Fibroblast of lung (primary cell): ENCODE measurements at regions not wholly inside any gene's neighbourhood (a gene's known extent, or its start where the extent isn't known, plus 50 kb on each side); places are given as distances from the start of the nearest gene placed in this dataset.

Experiments
- DNase-seq, 2 donors: peaks; one replicate each; pipeline versions ENCODE4 v3.0.0 to v3.0.0-alpha.2; 2010; ENCODE audit warnings: low read depth in 2 of 2
- H2AFZ ChIP-seq: 2 replicates; pipeline ENCODE4 v1.5.1; 2012; ENCODE audit warnings: low read length, control low read depth, inconsistent platforms
- H3K27ac ChIP-seq: 2 replicates; pipeline ENCODE4 v1.5.1; 2011; ENCODE audit warnings: low read length, control low read depth; ENCODE audit not compliant: insufficient read depth
- H3K27me3 ChIP-seq: 2 replicates; pipeline ENCODE4 v1.5.1; 2011; ENCODE audit warnings: mild to moderate bottlenecking, low read length; ENCODE audit not compliant: control insufficient read depth, insufficient read depth
- H3K36me3 ChIP-seq: 2 replicates; pipeline ENCODE4 v1.5.1; 2011; ENCODE audit warnings: low read length; ENCODE audit not compliant: control insufficient read depth, insufficient read depth
- H3K4me1 ChIP-seq: 2 replicates; pipeline ENCODE4 v1.5.1; 2011; ENCODE audit warnings: low read length; ENCODE audit not compliant: control insufficient read depth, insufficient read depth; ENCODE audit errors: extremely low read depth
- H3K4me2 ChIP-seq: 2 replicates; pipeline ENCODE4 v1.5.1; 2011; ENCODE audit warnings: low read length, control low read depth; ENCODE audit not compliant: insufficient read depth; ENCODE audit errors: extremely low read depth
- H3K4me3 ChIP-seq, 4 experiments: fragments of 200-600 bp in 1 of 4; sonication (generic) in 1 of 4; replicated peaks in 1 of 4; 2 replicates each; pipeline ENCODE4 v1.5.1; 2011 to 2016; ENCODE audit warnings: low read length in 4 of 4, low read depth in 3 of 4, mild to moderate bottlenecking in 3 of 4, control low read depth in 2 of 4, inconsistent platforms in 1 of 4, mixed read lengths in 1 of 4; ENCODE audit not compliant: insufficient read depth in 1 of 4; ENCODE audit errors: control extremely low read depth in 1 of 4
- H3K79me2 ChIP-seq: 2 replicates; pipeline ENCODE4 v1.5.1; 2012; ENCODE audit warnings: mild to moderate bottlenecking, low read length, inconsistent platforms; ENCODE audit not compliant: control insufficient read depth, insufficient read depth
- H3K9ac ChIP-seq: 2 replicates; pipeline ENCODE4 v1.5.1; 2011; ENCODE audit warnings: mild to moderate bottlenecking, low read length, control low read depth; ENCODE audit not compliant: insufficient read depth
- H3K9me3 ChIP-seq: 2 replicates; pipeline ENCODE4 v1.5.1; 2012; ENCODE audit warnings: low read depth, low read length; ENCODE audit not compliant: control insufficient read depth, insufficient read depth
- H4K20me1 ChIP-seq: 2 replicates; pipeline ENCODE4 v1.5.1; 2011; ENCODE audit warnings: low read length; ENCODE audit not compliant: control insufficient read depth, insufficient read depth; ENCODE audit errors: extremely low read depth
- EZH2 ChIP-seq: IDR thresholded peaks from 2 replicates; pipeline ENCODE4 v1.5.1; 2012; ENCODE audit warnings: low read length, control low read depth, mild to moderate bottlenecking; ENCODE audit errors: missing control alignments
- TF ChIP-seq, protein P1 (sequence below), 2 donors: IDR thresholded peaks in 1 of 2; conservative IDR thresholded peaks in 1 of 2; 1 replicate in 1 of 2; 2 replicates in 1 of 2; pipeline ENCODE4 v1.5.1; 2011 to 2012; ENCODE audit warnings: low read length in 2 of 2, control low read depth in 1 of 2, inconsistent platforms in 1 of 2, low read depth in 1 of 2, mild to moderate bottlenecking in 1 of 2

DNA sequence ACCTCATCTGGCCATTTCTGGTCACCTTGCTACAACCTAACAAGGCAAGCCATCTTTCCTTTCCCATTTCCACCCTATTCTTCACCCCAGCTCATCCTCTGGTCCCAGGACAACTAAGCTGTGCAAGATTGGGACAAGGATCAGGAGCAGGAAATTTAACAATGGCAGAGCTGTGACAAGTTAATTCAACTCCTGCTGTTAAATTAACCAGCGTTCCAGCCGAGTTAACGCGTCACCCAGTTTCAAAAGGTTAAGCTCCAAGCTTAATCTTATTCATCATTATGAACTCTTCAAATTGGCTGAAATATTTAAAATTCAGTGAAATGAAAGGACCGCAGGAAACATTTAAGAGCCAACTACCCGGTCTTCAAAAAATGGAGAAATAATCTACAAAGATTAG, 231.9 kb downstream of the GRB14 start:
- no peaks in the 10 kb centered on the region for H3K27me3 ChIP-seq
- no peak overlapping the region for H3K27ac ChIP-seq
- no peak overlapping the region for H3K4me2 ChIP-seq
- DNase-seq, result no peak
- no peaks in the 10 kb centered on the region for H3K4me1 ChIP-seq
- H3K4me3 ChIP-seq, result no peak overlapping the region
- H4K20me1 ChIP-seq, result no peaks in the 10 kb centered on the region
- no peaks in the 10 kb centered on the region for H3K79me2 ChIP-seq
- no peaks in the 10 kb centered on the region for H3K36me3 ChIP-seq
- no peak overlapping the region for H3K9ac ChIP-seq
- no peaks in the 10 kb centered on the region for H3K9me3 ChIP-seq
- H2AFZ ChIP-seq, result no peak overlapping the region
- TF ChIP-seq, protein P1, sequence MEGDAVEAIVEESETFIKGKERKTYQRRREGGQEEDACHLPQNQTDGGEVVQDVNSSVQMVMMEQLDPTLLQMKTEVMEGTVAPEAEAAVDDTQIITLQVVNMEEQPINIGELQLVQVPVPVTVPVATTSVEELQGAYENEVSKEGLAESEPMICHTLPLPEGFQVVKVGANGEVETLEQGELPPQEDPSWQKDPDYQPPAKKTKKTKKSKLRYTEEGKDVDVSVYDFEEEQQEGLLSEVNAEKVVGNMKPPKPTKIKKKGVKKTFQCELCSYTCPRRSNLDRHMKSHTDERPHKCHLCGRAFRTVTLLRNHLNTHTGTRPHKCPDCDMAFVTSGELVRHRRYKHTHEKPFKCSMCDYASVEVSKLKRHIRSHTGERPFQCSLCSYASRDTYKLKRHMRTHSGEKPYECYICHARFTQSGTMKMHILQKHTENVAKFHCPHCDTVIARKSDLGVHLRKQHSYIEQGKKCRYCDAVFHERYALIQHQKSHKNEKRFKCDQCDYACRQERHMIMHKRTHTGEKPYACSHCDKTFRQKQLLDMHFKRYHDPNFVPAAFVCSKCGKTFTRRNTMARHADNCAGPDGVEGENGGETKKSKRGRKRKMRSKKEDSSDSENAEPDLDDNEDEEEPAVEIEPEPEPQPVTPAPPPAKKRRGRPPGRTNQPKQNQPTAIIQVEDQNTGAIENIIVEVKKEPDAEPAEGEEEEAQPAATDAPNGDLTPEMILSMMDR (conservative IDR thresholded peaks at IDR 0.05 in 1 of 2, IDR thresholded peaks at IDR 0.05 in 1 of 2; ENCODE audit: low read depth in 1 of 2, low read length in 2 of 2), result no peak
- no peak for TF ChIP-seq EZH2

DNA sequence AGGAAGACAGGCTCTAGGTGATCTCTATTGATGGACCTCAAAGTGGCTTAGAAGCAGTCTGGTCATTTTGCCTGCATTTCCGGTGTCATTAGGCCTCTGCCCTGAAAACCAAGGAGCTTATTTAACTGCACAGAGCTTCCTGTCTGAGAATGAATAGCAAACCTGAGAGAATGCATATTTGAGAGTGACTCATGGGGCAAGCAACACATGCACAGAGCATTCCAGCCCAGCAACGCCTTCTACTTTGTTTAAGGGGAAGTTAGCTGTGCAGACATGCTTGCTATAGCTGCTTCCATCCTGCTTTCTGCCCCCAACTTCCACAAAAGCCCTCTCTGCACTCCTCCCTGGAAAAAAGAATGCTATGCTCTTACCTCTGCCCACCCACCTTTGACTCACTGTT, 232.8 kb downstream of the GRB14 start:
- H3K27me3 ChIP-seq, result no peaks in the 10 kb centered on the region
- no peak overlapping the region for H3K4me2 ChIP-seq
- no peaks in the 10 kb centered on the region for H4K20me1 ChIP-seq
- TF ChIP-seq EZH2, result no peak
- TF ChIP-seq, protein P1 (conservative IDR thresholded peaks at IDR 0.05 in 1 of 2, IDR thresholded peaks at IDR 0.05 in 1 of 2; ENCODE audit: low read depth in 1 of 2, low read length in 2 of 2), result no peak
- H3K27ac ChIP-seq, result no peak overlapping the region
- no peak overlapping the region for H3K9ac ChIP-seq
- H3K9me3 ChIP-seq, result no peaks in the 10 kb centered on the region
- no peak overlapping the region for H2AFZ ChIP-seq
- peak; percentile 22 to 96 for DNase-seq
- no peaks in the 10 kb centered on the region for H3K36me3 ChIP-seq
- H3K4me1 ChIP-seq, result no peaks in the 10 kb centered on the region
- no peak overlapping the region for H3K4me3 ChIP-seq
- H3K79me2 ChIP-seq, result no peaks in the 10 kb centered on the region

DNA sequence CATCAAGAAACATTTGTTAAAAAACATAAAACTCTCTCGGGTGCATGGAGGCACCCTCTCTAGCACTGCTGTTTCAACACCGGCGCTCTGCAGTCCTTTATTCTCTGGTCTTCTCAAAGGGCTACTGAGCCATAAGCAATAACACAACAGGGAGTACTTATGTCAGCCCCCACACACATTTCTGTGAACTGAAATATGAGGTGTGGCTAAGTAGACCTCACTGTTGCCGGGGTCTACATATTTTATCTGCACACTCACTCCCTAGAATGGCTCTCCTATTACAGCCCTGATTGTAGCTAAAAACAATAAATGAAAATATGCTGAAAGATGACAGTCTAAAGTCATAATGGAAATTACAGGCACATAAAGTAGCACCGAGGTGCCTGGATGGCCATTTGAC, 235.1 kb downstream of the GRB14 start:
- no peaks in the 10 kb centered on the region for H3K9me3 ChIP-seq
- H3K36me3 ChIP-seq, result no peaks in the 10 kb centered on the region
- TF ChIP-seq, protein P1 (conservative IDR thresholded peaks at IDR 0.05 in 1 of 2, IDR thresholded peaks at IDR 0.05 in 1 of 2; ENCODE audit: low read depth in 1 of 2, low read length in 2 of 2), result no peak
- no peak for TF ChIP-seq EZH2
- no peak overlapping the region for H3K4me2 ChIP-seq
- H3K9ac ChIP-seq, result no peak overlapping the region
- peak in 1 of 2 donors; percentile 61 for DNase-seq
- no peaks in the 10 kb centered on the region for H3K79me2 ChIP-seq
- no peak overlapping the region for H3K4me3 ChIP-seq
- H2AFZ ChIP-seq, result no peak overlapping the region
- H3K27ac ChIP-seq, result no peak overlapping the region
- no peaks in the 10 kb centered on the region for H3K4me1 ChIP-seq
- H3K27me3 ChIP-seq, result no peaks in the 10 kb centered on the region
- no peaks in the 10 kb centered on the region for H4K20me1 ChIP-seq
